ENCODE measurements at regions not wholly inside any gene's neighbourhood (a gene's known extent, or its start where the extent isn't known, plus 50 kb on each side); places are given as distances from the start of the nearest gene placed in this dataset.
A peak's percentile ranks its signal among the peaks of the same experiment; 100 is the strongest.

- Mint-ChIP-seq H3K4me1 (no peaks in the 10 kb centered on the region), H3K27ac (no peak overlapping the region), H3K9me3 (no peaks in the 10 kb centered on the region), H3K36me3 (no peaks in the 10 kb centered on the region), H3K4me3 (no peak overlapping the region)
- DNase-seq (ENCODE audit: low spot score in 2 of 2) (no peak), ATAC-seq (no peak)
Measured at GRCh38 chr13:22738357-22738756, 442.4 kb upstream of the SGCG start.

GRCh38 chr13:22740264-22740663 lies 440.5 kb upstream of the SGCG start:
- ATAC-seq (no peak), DNase-seq (ENCODE audit: low spot score in 2 of 2) (no peak)
- H3K4me3 Mint-ChIP-seq, result no peak overlapping the region
- H3K36me3 Mint-ChIP-seq, result no peaks in the 10 kb centered on the region
- H3K9me3 Mint-ChIP-seq, result no peaks in the 10 kb centered on the region
- no peaks in the 10 kb centered on the region for H3K4me1 Mint-ChIP-seq
- no peak overlapping the region for H3K27ac Mint-ChIP-seq

GRCh38 chr13:22744688-22745452 lies 435.9 kb upstream of the SGCG start:
- no peaks in the 10 kb centered on the region for H3K36me3 Mint-ChIP-seq
- H3K4me1 Mint-ChIP-seq, result no peaks in the 10 kb centered on the region
- no peak overlapping the region for H3K27ac Mint-ChIP-seq
- no peak overlapping the region for H3K4me3 Mint-ChIP-seq
- peak; percentile 13 for ATAC-seq
- no peaks in the 10 kb centered on the region for H3K9me3 Mint-ChIP-seq
- DNase-seq (ENCODE audit: low spot score in 2 of 2), result no peak

GRCh38 chr13:22748866-22749577 lies 431.8 kb upstream of the SGCG start:
- ATAC-seq, result no peak
- Mint-ChIP-seq H3K9me3 (no peaks in the 10 kb centered on the region), H3K27ac (no peak overlapping the region), H3K4me3 (no peak overlapping the region), H3K4me1 (no peaks in the 10 kb centered on the region), H3K36me3 (no peaks in the 10 kb centered on the region)
- DNase-seq (ENCODE audit: low spot score in 2 of 2), result no peak

GRCh38 chr13:22749626-22750025 lies 431.2 kb upstream of the SGCG start:
- H3K4me3 Mint-ChIP-seq, result no peak overlapping the region
- H3K9me3 Mint-ChIP-seq, result no peaks in the 10 kb centered on the region
- ATAC-seq, result no peak
- no peaks in the 10 kb centered on the region for H3K36me3 Mint-ChIP-seq
- H3K4me1 Mint-ChIP-seq, result no peaks in the 10 kb centered on the region
- no peak overlapping the region for H3K27ac Mint-ChIP-seq
- DNase-seq (ENCODE audit: low spot score in 2 of 2), result no peak

GRCh38 chr13:22757530-22758120 lies 423.2 kb upstream of the SGCG start:
- Mint-ChIP-seq H3K9me3 (no peaks in the 10 kb centered on the region), H3K27ac (no peak overlapping the region), H3K4me3 (no peak overlapping the region), H3K4me1 (no peaks in the 10 kb centered on the region), H3K36me3 (no peaks in the 10 kb centered on the region)
- ATAC-seq, result no peak
- DNase-seq (ENCODE audit: low spot score in 2 of 2), result no peak

GRCh38 chr13:22758245-22758644 lies 422.5 kb upstream of the SGCG start:
- Mint-ChIP-seq H3K4me3 (no peak overlapping the region), H3K9me3 (no peaks in the 10 kb centered on the region), H3K36me3 (no peaks in the 10 kb centered on the region), H3K4me1 (no peaks in the 10 kb centered on the region), H3K27ac (no peak overlapping the region)
- ATAC-seq, result no peak
- DNase-seq (ENCODE audit: low spot score in 2 of 2), result no peak

GRCh38 chr13:22761709-22762108 lies 419.1 kb upstream of the SGCG start:
- no peak for ATAC-seq
- Mint-ChIP-seq H3K4me3 (no peak overlapping the region), H3K27ac (no peak overlapping the region), H3K9me3 (no peaks in the 10 kb centered on the region), H3K4me1 (no peaks in the 10 kb centered on the region), H3K36me3 (no peaks in the 10 kb centered on the region)
- no peak for DNase-seq (ENCODE audit: low spot score in 2 of 2)

- DNase-seq (ENCODE audit: low spot score in 2 of 2), result no peak
- Mint-ChIP-seq H3K4me1 (no peaks in the 10 kb centered on the region), H3K4me3 (no peak overlapping the region), H3K9me3 (no peaks in the 10 kb centered on the region), H3K36me3 (no peaks in the 10 kb centered on the region), H3K27ac (no peak overlapping the region)
- ATAC-seq, result no peak
Measured at GRCh38 chr13:22765547-22765946, 415.2 kb upstream of the SGCG start.

GRCh38 chr13:22770891-22771290 lies 409.9 kb upstream of the SGCG start:
- Mint-ChIP-seq H3K9me3 (no peaks in the 10 kb centered on the region), H3K4me3 (no peak overlapping the region), H3K4me1 (no peaks in the 10 kb centered on the region), H3K36me3 (no peaks in the 10 kb centered on the region), H3K27ac (no peak overlapping the region)
- ATAC-seq (no peak), DNase-seq (ENCODE audit: low spot score in 2 of 2) (no peak)

GRCh38 chr13:22773465-22773864 lies 407.3 kb upstream of the SGCG start:
- no peak overlapping the region for H3K4me3 Mint-ChIP-seq
- ATAC-seq, result no peak

GRCh38 chr13:22776394-22777186 lies 404.2 kb upstream of the SGCG start:
- ATAC-seq (no peak), DNase-seq (ENCODE audit: low spot score in 2 of 2) (no peak)
- H3K27ac Mint-ChIP-seq, result no peak overlapping the region
- no peak overlapping the region for H3K4me3 Mint-ChIP-seq
- no peaks in the 10 kb centered on the region for H3K36me3 Mint-ChIP-seq
- peaks cover 3% of the 10 kb centered on the region for H3K9me3 Mint-ChIP-seq
- no peaks in the 10 kb centered on the region for H3K4me1 Mint-ChIP-seq

More at GRCh38 chr13:22773465-22773864, 407.3 kb upstream of the SGCG start:
- H3K27ac Mint-ChIP-seq, result no peak overlapping the region
- no peaks in the 10 kb centered on the region for H3K9me3 Mint-ChIP-seq
- DNase-seq (ENCODE audit: low spot score in 2 of 2), result no peak
- H3K36me3 Mint-ChIP-seq, result no peaks in the 10 kb centered on the region
- no peaks in the 10 kb centered on the region for H3K4me1 Mint-ChIP-seq

GRCh38 chr13:22777207-22777606 lies 403.6 kb upstream of the SGCG start:
- ATAC-seq (no peak), DNase-seq (ENCODE audit: low spot score in 2 of 2) (no peak)
- Mint-ChIP-seq H3K4me3 (no peak overlapping the region), H3K9me3 (peaks cover 3% of the 10 kb centered on the region), H3K27ac (no peak overlapping the region), H3K36me3 (no peaks in the 10 kb centered on the region), H3K4me1 (no peaks in the 10 kb centered on the region)

- no peaks in the 10 kb centered on the region for H3K36me3 Mint-ChIP-seq
- no peaks in the 10 kb centered on the region for H3K4me1 Mint-ChIP-seq
- DNase-seq (ENCODE audit: low spot score in 2 of 2) (no peak), ATAC-seq (no peak)
- no peaks in the 10 kb centered on the region for H3K9me3 Mint-ChIP-seq
- no peak overlapping the region for H3K27ac Mint-ChIP-seq
- H3K4me3 Mint-ChIP-seq, result no peak overlapping the region
Measured at GRCh38 chr13:22789027-22789593, 391.7 kb upstream of the SGCG start.

GRCh38 chr13:22789916-22790315 lies 390.9 kb upstream of the SGCG start:
- DNase-seq (ENCODE audit: low spot score in 2 of 2), result no peak
- Mint-ChIP-seq H3K36me3 (no peaks in the 10 kb centered on the region), H3K27ac (no peak overlapping the region), H3K9me3 (no peaks in the 10 kb centered on the region), H3K4me3 (no peak overlapping the region), H3K4me1 (no peaks in the 10 kb centered on the region)
- ATAC-seq, result no peak

All from stimulated activated effector memory CD8-positive, alpha-beta T cell treated with anti-CD3 and anti-CD28 coated beads, Interleukin-12 subunit alpha, Interleukin-12 subunit beta, amount 100 ng/mL, for 72 hours (primary cell).